Dermis blood vessel endothelial cell (primary cell): ENCODE measurements at regions not wholly inside any gene's neighbourhood (a gene's known extent, or its start where the extent isn't known, plus 50 kb on each side); places are given as distances from the start of the nearest gene placed in this dataset.
"Not testable (repeated sequence)": the region's sequence is repeated elsewhere in the genome, so short reads cannot be mapped to it uniquely, and the experiment has no call there.

Experiments
- DNase-seq: peaks from one replicate; pipeline ENCODE4 v3.0.0; 2010

DNA sequence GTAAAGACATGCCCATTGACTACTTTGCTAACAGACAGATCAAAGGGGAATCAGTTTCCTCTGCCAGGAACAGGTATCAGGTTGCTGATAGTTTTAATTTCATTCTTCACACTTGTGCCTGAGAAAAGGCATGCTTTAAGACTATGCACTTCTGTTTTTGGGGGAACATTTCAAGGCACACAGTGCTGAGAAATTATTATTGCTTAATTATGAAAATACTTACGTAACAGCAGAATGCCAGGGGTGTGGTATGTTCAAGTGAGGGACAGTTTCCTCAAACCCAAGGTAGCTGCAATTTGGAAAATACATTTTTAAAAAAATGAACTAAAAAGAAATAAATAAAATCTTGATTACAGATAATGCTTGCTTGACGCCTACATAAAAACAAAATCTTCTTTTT is 1746.1 kb upstream of the PIK3C3 start:
- DNase-seq, result no peak

DNA sequence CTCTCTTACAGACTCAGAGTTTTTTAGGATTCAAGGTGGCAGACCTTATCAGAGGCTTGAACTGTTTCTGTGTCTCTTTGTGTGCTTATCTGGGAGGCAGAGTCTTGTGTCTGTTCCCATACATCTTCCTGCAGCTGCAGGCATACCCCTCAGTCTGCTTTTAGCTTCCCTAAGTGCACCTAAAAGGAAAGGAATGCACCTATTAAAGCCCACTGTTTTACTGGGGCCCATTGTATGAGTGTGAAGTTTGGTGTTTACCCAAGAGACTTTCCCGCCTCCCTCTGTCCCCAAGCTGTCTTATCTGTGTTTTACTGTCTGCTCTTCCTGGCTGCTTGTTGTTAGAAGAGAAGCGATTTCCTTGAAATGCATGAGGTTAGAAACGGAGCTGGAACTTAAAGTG is 1757.3 kb upstream of the PIK3C3 start:
- DNase-seq, result no peak

DNA sequence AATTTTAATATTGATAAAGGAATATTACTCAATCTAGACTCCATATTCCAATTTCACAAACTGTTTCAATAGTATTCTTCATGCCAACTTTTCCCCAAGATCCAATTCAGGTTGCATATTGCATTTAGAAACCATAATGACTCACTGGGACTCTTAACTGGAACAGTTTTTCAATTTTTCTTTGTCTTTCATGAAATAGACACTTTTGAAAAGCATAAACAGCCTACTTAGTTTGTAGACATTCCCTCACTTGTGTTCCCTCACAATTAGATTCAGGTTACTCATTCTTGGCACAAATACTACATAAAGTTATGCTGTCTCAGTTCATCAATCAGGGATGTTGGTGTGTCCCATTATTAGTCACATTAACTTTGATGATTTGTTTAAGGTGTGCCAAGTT is 1768.4 kb upstream of the PIK3C3 start:
- no peak for DNase-seq

DNA sequence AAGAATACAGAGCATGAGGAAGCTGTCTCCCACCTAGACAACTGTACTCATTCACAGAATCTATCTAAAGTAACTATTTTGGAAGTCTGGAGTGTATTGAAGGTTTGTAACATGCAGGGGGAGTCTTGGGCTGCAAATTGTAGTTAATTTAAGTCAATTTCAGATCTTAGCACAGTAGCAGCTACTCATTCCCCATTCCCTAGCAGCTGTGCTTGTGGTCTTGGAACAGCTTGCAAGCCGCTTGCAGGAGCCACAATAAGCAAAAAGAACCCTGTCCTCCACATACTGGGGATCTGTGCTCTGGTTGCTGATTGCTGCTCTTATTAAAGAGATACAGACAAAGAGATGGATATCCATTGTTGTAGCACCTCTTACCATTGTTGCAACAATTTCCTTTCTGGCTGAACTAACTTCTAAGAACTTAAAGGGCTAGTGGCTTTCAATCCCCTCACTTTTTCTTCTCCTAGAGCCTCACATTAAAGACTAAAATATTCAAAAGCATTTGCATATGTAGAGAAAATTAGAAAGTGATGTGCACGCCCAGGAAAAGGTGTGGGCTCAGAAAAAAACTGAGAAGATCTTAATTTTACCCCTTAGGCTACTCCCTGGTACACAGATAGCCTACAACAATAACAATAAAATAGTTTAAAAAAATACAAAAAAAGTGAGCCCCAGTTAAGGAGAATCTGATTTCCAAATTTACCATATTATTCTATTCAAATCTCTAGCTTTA is 1775.1 kb upstream of the PIK3C3 start:
- no peak for DNase-seq

DNA sequence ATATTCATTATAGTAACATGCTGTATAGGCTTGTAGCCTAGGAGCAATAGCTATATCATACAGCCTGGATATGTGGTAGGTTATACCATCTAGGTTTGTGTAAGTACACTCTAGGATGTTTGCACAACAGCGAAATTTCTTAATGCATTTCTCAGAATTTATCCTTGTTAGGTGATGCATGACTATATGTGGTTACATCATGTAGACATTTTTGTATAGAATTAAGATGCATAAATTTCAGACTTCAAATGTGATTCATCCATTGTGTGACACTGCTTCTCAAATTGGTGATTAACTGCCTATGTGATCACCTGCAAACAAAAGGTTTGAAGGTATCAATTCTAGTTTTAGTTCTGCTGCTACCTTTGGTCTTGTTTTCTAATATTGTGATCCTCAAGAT is 1787.0 kb upstream of the PIK3C3 start:
- DNase-seq, result no peak

DNA sequence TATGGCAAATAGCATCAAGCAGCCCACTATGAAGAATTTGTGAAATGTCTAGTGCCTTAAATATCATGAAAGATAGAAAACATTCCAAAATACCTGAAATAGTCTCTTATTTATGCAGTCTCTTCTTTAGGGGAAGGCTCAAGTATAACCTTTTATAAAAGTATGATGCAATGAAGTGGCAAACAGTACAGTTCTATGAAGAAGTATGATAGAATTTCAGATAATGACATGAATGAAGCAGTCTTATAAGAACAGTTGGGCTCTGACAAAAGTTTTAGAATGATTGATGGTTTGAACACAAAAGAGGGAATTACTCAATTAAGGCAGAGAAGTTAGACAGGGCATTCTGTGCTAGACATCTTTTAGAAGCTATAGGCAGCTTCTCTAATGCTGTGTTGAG is 1791.8 kb upstream of the PIK3C3 start:
- DNase-seq, result no peak

DNA sequence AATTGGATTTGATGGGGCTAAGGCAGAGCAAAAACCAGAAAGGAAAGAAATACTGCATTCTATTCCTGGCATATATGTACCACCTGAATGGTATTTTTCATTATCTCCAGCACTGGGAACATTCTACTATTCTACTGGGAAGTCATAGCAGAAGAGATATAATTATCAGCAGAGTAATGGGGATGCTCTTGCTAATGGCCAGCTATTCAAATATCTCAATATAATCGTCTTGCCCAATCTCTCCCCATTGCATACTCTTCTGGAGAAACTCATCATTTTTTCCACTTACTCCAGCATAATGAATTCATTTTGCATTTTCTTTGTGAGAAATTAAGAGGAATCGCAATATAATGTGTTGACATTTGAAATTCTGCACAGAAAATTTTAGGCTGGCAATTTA is 1794.7 kb upstream of the PIK3C3 start:
- no peak for DNase-seq

DNA sequence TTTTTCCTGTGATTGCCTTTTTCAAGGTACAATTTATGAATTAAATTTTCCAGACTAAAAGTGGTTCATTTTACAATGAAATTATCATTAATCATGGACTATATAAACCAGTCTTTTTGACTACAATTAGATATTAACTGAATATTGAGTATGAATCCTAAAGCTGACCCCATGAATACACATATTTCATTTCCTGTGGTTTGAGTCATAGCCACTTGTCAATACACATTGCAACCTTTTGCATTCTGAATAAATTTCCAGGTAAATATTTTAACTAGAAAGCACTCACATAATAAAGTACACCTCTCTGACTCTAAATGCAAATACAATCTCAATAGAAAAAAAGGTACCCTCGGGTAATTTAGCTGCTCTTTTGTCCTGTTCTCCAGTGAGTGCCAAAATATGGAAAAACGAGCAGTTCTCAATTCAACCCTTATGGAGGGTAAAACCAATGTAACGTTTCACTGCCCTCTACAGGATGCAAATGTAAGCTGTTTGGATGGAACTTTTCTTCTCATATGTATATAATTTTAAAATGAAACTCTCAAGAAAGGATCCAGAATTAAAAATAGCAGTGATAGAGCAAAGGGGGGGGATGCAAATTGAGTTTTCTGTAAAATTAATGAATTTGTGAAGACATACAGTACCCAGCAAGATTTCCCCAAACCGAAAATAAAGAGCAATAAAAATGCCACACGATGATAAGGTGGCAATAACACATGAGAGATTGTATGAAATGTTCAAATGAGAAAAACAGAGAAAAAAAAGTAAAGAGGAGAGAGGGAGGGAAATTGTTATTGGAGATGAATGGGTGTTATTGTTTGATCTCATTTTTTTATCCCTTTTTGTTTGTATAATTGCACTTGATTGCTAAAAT is 1795.7 kb upstream of the PIK3C3 start:
- peak; percentile 81 for DNase-seq

DNA sequence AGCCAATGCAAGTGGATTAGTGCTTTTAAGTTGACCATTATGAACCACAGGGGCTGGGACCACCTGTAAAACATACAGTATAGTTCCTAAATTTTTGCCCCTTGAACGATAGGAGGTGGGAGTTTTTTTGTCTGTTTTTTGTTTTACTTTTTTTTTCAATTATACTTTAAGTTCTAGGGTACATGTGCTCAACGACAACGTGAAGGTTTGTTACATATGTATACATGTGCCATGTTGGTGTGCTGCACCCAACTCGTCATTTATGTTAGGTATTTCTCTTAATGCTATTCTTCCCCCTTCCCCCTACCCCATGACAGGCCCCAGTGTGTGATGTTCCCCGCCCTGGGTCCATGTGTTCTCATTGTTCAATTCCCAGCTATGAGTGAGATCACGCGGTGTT is 1797.9 kb upstream of the PIK3C3 start:
- no peak for DNase-seq

DNA sequence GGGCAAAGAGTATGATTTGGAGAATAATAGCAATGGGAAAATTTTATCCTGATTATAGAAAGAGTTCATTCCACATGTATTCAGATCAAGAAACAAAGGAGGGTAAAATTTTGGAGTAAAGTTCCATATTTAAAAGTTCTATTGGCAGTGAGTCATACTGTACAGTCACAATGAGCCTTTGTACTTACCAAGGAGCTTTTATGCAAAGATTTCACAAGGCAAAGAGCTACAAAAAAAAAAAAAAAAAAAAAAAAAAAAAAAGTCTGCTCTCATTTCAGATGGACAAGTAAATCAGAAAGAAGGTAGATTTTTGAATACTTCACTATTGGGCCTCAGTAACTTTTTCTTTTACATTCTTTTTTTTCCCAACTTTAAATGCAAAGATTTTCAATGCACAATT is 1802.2 kb upstream of the PIK3C3 start:
- DNase-seq, result peak; percentile 0

DNA sequence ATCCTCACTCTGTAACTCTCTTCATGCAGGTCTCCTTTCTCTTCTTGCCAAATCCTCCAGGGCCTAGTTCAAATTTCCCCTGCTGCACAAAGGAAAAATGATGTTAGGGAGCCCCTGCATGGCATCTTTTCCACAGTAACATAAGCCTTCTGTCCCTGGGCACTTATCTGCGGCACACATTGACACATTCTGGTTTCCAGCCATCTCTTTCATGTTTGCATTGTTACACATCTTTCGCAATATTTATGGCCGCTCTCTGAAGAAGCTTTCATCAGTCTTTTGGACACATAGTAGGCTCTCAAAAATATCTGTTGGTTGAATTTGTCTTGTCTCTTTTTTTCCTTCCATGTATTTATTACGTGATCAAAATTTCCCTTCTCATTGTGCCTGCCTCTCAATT is 1806.1 kb upstream of the PIK3C3 start:
- DNase-seq, result no peak

DNA sequence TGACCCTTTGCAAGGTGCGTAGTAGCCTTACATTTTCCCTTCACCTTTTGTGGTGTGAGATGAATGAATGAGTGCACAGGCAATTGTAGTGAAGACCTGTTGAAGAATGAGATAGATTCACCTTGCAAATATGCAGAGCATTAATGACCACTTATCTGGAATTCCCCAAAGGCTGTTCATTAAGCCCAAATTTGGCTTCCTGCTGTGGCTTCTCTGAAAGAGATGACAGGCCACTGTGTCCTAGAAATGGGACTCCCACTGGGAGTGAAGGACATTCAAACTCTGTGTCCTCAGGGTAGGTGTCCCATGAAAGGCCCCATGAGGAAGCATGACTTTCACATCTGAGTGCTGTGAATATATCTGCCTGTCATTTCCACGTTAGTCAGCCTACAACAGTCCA is 1821.8 kb upstream of the PIK3C3 start:
- DNase-seq, result no peak

DNA sequence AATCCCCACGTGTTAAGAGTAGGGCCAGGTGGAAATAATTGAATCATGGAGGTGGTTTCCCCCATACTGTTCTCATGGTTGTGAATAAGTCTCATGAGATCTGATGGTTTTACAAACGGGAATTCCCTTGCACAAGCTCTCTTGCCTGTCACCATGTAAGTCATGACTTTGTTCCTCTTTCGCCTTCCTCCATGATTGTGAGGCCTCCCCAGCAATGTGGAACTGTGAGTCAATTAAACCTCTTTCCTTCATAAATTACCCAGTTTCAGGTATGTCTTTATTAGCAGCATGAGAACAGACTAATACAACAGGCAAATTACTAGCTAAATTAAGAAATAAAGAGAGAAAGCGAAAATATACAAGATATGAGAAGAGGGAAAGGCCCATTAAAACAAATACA is 1822.6 kb upstream of the PIK3C3 start:
- DNase-seq, result not testable (repeated sequence)

DNA sequence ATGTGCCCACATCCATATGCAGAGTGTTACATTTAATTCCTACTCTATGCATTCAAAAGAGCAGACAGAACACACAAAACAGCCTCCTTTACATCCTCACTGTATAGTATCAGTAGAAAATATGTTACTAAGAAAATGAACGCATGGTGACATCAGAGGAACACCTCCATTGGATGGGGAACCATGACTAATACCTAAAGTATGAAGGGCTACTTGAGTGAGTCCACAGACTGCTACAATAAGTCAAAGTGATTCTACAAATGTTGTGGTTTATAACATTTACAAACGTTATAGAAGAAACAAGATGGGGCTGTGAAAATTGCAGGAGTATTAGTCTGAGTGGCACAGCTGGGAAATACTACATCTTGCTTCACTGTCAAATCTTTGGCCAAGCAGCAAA is 1830.9 kb upstream of the PIK3C3 start:
- no peak for DNase-seq

DNA sequence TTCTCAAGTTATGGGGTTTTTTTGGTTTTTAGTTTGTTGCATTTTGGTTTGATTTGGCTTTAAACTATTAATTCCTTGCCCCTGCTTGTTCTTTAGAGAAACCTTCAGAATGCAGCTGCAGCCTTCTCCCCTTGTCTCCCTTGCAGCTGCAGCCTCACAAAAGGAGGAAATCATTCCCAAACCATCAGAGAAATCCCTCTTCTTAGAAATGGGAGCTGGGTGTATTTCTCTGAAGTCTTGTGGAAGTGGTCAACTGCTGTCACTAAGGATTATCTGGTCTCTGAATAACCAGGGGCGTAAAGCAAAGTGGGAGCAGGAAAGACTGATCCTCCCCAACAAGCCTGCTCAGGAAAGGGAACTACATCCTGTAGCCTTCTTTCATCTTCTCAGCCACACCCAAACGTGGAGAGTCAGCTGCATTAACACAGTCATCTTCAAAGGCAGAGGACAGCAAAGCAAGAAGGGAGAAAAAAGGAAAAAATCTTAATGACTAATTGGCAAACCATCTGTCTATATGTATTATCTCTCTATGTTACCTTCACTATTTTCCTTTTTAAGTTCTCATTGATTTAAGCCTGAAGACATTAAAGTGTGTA is 1834.1 kb upstream of the PIK3C3 start:
- DNase-seq, result no peak

DNA sequence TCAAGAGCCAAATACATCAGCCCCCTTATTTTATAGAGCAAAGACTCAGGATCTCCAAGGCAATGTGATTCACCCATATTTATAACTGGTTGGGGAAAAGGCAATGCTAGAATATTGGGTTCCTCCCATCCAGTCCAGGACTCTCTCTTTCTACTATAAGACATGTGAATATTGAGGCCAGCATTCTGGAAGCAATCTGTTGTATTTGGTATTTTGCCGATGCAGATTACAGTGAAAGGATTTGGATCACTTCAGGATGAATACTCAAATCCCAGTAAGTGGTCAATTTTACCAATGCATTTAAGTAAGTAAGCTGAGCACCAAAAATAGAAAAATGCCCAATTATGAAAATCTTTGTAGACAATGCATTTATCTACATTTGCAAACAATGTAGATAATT is 1834.7 kb upstream of the PIK3C3 start:
- no peak for DNase-seq

DNA sequence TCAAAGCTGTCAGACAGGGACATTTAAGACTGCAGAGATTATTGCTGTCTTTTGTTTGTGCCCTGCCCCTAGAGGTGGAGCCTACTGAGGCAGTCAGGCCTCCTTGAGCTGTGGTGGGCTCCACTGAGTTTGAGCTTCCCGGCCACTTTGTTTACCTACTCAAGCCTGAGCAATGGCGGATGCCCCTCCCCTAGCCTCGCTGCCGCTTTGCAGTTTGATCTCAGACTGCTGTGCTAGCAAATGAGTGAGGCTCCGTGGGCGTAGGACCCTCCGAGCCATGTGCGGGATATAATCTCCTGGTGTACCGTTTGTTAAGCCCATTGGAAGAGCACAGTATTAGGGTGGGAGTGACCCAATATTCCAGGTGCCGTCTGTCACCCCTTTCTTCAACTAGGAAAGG is 1835.5 kb upstream of the PIK3C3 start:
- not testable (repeated sequence) for DNase-seq

DNA sequence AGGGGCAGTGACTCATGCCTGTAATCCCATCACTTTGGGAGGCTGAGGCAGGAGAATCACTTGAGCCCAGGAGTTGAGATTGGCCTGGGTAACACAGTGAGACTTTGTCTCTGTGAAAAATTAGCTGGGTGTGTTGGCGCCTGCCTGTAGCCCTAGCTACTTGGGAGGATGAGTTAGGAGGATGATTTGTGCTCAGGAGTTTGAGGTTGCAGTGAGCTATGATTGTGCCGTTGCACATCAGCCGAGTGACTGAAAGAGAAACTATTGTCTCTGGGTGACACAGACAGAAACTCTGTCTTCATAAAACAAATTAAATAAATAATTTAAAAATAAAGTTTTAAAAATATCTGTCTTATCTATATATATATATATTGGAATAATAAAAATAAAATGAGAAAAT is 1844.6 kb upstream of the PIK3C3 start:
- no peak for DNase-seq

DNA sequence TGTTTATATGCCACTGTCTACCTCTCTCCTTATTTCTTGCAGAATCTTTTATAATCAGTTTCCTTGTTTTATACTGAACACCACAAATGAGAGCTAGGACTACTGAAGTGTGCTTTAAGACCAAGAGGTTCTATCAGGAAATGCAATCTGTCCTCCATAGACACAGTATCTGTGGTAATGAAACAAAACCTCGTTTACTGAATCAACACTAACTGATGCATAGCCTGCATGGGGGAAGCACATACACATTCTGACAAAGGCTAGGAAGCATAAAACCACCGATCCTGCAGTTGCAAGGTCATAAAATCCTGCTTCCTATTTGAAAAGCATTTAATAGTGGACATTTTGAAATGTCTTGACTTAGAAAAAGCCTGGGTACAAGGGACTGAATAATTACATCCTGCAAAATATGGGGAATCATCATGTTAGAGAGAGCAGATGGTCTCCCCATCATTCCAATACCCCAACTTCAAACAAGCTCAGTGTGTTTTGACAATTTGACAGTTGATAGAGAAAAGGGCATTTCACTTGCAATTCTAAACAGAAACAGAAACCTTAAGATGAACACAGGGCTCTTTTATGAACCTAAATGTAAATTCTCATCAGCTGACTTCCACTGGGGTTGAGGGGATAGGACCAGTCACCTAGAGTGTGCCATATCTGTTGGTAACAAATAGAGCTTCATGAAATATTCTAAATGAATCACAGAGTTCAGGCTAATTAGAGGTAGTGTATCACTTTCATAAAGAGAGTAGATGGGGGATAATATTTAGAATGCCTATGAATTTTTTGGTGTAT is 1845.6 kb upstream of the PIK3C3 start:
- DNase-seq, result no peak

DNA sequence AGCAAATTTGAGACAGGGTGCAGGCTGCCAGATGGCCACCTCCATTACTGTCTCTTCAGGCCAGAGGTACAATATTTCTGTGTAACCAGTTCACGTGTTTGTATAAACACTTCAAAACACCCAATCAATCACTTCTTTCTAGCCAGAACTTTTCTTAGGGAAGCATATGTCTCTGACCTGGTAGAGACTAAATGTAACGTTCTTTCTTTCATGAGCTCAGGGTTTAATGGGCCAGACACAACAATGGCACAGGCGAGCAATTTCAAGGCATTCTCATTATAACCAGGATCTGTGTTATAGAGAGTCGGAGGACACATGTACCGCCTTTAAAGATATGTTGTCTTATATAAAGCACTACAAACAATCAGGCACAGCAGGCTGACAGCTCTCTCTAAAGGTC is 1846.4 kb upstream of the PIK3C3 start:
- DNase-seq, result no peak

DNA sequence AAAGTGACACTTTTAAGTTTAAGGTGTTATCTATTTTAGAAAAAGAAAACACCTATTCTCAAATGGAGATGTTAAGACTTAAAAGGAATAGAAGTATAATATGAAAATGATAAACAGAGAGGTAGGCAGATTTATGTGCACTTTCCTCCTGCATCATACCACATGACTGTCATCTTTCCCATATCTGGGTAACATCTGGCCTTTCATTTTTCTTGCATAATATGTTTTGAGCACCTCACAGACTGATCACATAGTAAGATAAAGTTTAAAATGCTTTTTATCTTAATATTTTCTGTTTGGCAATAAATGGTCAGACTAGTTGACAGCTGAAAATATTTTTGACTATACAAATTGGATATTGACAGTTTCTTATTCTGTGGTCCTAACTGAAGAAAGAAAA is 1852.1 kb upstream of the PIK3C3 start:
- no peak for DNase-seq

DNA sequence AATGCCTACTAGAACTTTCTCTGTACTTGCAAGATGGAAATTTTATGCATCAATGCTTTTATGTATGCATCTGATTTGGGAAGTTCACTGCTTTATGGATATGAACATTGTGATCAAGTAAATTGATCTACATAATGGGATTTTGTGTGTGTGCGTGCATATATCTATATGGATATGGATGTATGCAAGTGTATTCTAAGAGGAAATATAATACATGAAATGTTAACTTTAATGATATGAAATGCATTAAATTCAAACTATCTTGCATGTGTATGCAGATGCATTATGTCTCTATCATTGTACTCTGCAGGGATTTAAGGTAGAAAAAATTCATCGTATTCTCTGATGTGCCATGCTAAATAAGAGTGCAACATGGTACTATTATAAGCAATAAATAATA is 1855.4 kb upstream of the PIK3C3 start:
- no peak for DNase-seq

DNA sequence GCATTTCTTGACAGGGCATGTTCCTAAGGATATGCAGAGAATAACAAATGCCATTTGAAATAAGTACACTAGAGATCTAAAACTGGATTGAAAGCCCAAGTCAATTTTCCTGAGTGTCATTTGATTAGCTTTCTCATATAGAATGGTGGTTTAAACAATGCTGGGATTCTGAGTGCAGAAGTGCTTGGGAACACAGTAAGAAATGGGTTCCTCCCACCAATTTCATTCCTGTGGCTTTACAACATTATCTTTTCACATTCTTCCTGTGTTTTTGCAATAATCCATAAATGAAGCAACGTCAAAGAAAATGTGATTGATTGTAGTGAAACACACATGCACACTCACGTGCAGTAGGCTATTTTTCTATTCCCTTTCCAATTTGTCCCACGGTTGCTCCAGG is 1858.4 kb upstream of the PIK3C3 start:
- DNase-seq, result no peak
